ENCODE measurements at regions not wholly inside any gene's neighbourhood (a gene's known extent, or its start where the extent isn't known, plus 50 kb on each side); places are given as distances from the start of the nearest gene placed in this dataset.

GRCh38 chr14:99099051-99099787 is 172.8 kb downstream of the BCL11B start:
- Mint-ChIP-seq H3K4me3 (ENCODE audit: unreplicated experiment) (no peak overlapping the region), H3K4me1 (ENCODE audit: unreplicated experiment) (no peaks in the 10 kb centered on the region)

GRCh38 chr14:99100497-99101270 is 171.3 kb downstream of the BCL11B start:
- H3K9me3 Mint-ChIP-seq (ENCODE audit: unreplicated experiment): no peaks in the 10 kb centered on the region
- no peak overlapping the region for H3K27ac Mint-ChIP-seq (ENCODE audit: unreplicated experiment)
- no peak overlapping the region for H3K4me3 Mint-ChIP-seq (ENCODE audit: unreplicated experiment)
- H3K4me1 Mint-ChIP-seq (ENCODE audit: unreplicated experiment): no peaks in the 10 kb centered on the region
- H3K36me3 Mint-ChIP-seq (ENCODE audit: low read depth, unreplicated experiment): no peaks in the 10 kb centered on the region
- no peak for TF ChIP-seq CTCF (IDR thresholded peaks at IDR 0.05; ENCODE audit: unreplicated experiment)
- H3K27me3 Mint-ChIP-seq (ENCODE audit: unreplicated experiment): peaks cover 6% of the 10 kb centered on the region
- no peak for DNase-seq (ENCODE audit: low spot score)

More at GRCh38 chr14:99099051-99099787, 172.8 kb downstream of the BCL11B start:
- no peaks in the 10 kb centered on the region for H3K9me3 Mint-ChIP-seq (ENCODE audit: unreplicated experiment)
- no peak overlapping the region for H3K27ac Mint-ChIP-seq (ENCODE audit: unreplicated experiment)
- TF ChIP-seq CTCF (IDR thresholded peaks at IDR 0.05; ENCODE audit: unreplicated experiment): no peak
- DNase-seq (ENCODE audit: low spot score): no peak
- peaks cover 6% of the 10 kb centered on the region for H3K27me3 Mint-ChIP-seq (ENCODE audit: unreplicated experiment)
- no peaks in the 10 kb centered on the region for H3K36me3 Mint-ChIP-seq (ENCODE audit: low read depth, unreplicated experiment)

- no peak overlapping the region for H3K4me3 Mint-ChIP-seq (ENCODE audit: unreplicated experiment)
- no peaks in the 10 kb centered on the region for H3K9me3 Mint-ChIP-seq (ENCODE audit: unreplicated experiment)
- no peak overlapping the region for H3K27ac Mint-ChIP-seq (ENCODE audit: unreplicated experiment)
- no peak for TF ChIP-seq CTCF (IDR thresholded peaks at IDR 0.05; ENCODE audit: unreplicated experiment)
- peaks cover 5% of the 10 kb centered on the region for H3K27me3 Mint-ChIP-seq (ENCODE audit: unreplicated experiment)
- DNase-seq (ENCODE audit: low spot score): no peak
- no peaks in the 10 kb centered on the region for H3K36me3 Mint-ChIP-seq (ENCODE audit: low read depth, unreplicated experiment)
- H3K4me1 Mint-ChIP-seq (ENCODE audit: unreplicated experiment): no peaks in the 10 kb centered on the region
These were observed 170.0 kb downstream of the BCL11B start for GRCh38 chr14:99101855-99102461.

- no peaks in the 10 kb centered on the region for H3K36me3 Mint-ChIP-seq (ENCODE audit: low read depth, unreplicated experiment)
- no peak for DNase-seq (ENCODE audit: low spot score)
- no peaks in the 10 kb centered on the region for H3K4me1 Mint-ChIP-seq (ENCODE audit: unreplicated experiment)
- no peak overlapping the region for H3K27ac Mint-ChIP-seq (ENCODE audit: unreplicated experiment)
- peaks cover 2% of the 10 kb centered on the region for H3K27me3 Mint-ChIP-seq (ENCODE audit: unreplicated experiment)
- no peak overlapping the region for H3K4me3 Mint-ChIP-seq (ENCODE audit: unreplicated experiment)
- no peak for TF ChIP-seq CTCF (IDR thresholded peaks at IDR 0.05; ENCODE audit: unreplicated experiment)
- H3K9me3 Mint-ChIP-seq (ENCODE audit: unreplicated experiment): no peaks in the 10 kb centered on the region
These were observed 155.2 kb downstream of the BCL11B start for GRCh38 chr14:99116741-99117295.
